Panc1 (cell line): ENCODE measurements at regions not wholly inside any gene's neighbourhood (a gene's known extent, or its start where the extent isn't known, plus 50 kb on each side); places are given as distances from the start of the nearest gene placed in this dataset.

ENCODE experiments used
- CTCF ChIP-seq: fragments of 450-650 bp; IDR thresholded peaks from 2 replicates; pipeline ENCODE4 v1.5.1; 2017; ENCODE audit warnings: mild to moderate bottlenecking
- POLR2AphosphoS5 ChIP-seq: IDR thresholded peaks from 2 replicates; pipeline ENCODE4 v1.6.1; 2012; ENCODE audit warnings: mild to moderate bottlenecking, low read depth, low read length, moderate library complexity
- REST ChIP-seq, 2 experiments: IDR thresholded peaks; 2 replicates each; pipeline ENCODE4 v1.6.1; 2011 to 2012; ENCODE audit warnings: low read depth in 2 of 2, control low read depth in 1 of 2, low read length in 1 of 2, mild to moderate bottlenecking in 1 of 2, moderate library complexity in 1 of 2; ENCODE audit not compliant: insufficient read depth in 1 of 2
- SIN3A ChIP-seq: IDR thresholded peaks from 2 replicates; pipeline ENCODE4 v1.6.1; 2012; ENCODE audit warnings: low read depth, mild to moderate bottlenecking, low read length, moderate library complexity, borderline replicate concordance; ENCODE audit not compliant: insufficient read depth
- TCF7L2 ChIP-seq: IDR thresholded peaks from 2 replicates; pipeline ENCODE4 v1.6.1; 2011; ENCODE audit warnings: mild to moderate bottlenecking, low read depth, low read length, inconsistent platforms

- TF ChIP-seq CTCF (no peak), REST (IDR thresholded peaks at IDR 0.05; ENCODE audit: insufficient read depth in 1 of 2, low read depth in 2 of 2, low read length in 1 of 2) (no peak), POLR2AphosphoS5 (no peak), SIN3A (no peak), TCF7L2 (no peak)
These were observed 167.6 kb downstream of the YIPF5 start for GRCh38 chr5:144002876-144003275.
